ENCODE measurements at regions not wholly inside any gene's neighbourhood (a gene's known extent, or its start where the extent isn't known, plus 50 kb on each side); places are given as distances from the start of the nearest gene placed in this dataset.
A peak's percentile ranks its signal among the peaks of the same experiment; 100 is the strongest.
"Not testable (repeated sequence)": the region's sequence is repeated elsewhere in the genome, so short reads cannot be mapped to it uniquely, and the experiment has no call there.

DNA sequence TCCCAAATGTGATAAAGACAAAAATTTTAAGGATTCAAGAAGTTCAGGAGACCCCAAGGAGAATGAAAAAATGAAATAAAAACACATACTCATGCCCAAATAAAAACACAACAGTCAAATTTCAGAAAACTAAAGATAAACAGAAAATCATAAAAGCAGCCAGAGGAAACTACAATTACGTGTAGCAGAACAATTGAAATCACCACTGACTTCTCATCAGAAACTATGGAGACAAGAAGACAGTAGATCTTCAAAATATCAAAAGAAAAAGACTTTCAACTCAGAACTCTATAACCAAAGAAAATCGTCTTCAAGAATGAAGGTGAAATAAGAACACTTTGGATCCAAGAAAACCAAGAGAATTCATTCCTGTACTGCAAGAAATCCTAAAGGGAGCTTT lies 54.9 kb downstream of the DIO3 start:
- DNase-seq (ENCODE audit: low spot score) = no peak

DNA sequence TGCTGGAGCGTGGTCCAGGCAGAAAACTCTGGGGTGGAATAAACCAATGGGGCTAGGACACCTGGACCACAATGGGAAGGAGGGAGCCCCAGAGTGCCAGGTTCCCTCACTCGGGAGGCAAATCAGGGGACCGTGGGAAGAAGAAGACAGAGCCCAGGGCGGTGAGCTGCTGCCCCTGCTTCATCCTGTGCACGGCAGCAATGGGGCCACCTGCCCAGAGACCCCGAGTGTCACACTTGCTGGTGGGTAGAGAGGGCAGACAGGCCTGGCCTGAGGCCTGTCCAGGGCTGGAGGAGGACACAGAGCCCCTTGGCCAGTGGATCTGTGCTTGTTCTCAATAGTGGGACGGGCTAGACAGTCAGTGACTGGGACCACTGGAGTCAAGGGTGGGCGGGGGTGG lies 58.2 kb downstream of the DIO3 start:
- DNase-seq (ENCODE audit: low spot score) = no peak

DNA sequence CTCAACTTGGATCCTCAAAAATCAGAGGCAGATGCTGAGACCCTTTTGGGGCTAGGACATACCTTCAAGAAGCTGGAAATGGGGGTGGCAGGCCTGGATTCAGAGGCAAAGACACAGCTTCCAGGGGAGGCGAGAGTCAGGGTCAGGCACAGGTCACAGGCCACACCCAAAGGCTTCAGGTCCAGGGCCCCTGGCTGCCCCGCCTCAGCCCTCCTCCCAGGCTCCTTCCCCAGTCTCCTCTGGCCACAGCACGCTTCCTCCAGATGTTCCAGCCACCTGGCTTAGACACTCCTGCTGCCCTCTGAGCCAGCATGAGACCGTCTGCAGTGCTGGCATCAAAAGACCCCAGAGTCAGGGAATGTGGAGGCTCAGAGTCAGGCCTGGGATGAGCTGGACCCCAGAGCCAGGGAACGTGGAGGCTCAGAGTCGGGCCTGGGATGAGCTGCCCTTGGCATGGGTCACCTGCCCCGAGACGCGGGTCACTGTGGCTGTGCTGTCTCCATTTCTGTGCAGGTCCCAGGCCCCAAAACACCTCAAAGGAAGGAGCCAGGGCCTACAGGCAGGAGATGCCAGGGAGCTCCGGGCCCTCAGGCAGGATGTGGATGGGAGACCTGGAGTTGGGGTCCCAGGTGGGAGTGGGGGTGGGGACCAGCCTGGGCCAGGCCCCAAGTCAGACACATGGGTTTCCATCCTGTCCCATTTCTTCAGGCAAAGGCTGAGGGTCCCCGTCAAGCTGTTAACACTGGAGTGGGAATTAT lies 58.9 kb downstream of the DIO3 start:
- DNase-seq (ENCODE audit: low spot score) = no peak

DNA sequence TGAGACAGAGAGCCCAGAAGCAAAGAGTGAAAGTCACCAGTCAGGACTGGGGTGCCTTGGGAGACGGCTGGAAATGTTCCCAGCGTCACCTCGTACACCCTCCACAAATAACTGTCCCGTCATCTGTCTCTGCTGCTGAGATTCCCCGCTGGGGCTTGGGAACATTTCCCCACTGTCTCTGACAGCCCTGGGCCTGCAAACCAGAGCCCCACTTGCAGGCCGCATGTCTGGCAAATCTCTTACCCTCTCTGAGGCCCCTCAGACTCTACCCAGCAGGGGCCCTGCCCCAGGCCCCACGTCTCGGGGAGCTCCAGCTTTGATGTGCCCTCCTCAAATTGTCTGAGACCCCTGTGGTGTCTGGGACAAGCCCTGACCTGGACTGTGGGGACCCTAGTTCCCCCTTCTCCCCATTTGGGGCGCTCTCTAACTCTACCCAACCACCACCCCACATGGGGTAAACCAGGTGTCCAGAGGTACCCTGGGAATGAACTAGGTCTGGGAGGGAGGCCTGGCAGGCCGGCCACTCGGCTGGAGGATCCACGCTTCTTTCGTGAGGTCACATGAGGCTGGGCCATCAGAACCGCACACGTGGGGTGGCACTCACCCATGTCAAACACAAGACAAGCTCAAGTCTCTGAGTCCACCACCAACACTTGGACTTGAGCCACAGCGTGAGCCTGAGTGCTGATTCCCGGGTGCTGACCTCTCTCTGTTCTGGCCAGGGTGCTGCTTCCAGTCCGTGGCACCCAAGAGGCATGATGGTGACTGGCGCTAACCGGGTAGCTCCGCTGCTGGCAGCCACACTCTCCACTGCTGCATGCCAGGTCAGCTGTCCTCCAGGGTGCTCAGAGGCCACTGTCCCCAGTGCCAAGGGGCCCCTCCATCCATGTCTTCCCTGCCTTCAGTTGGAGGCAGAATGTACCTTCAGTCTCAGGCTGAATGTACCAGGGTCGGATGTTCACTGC lies 59.8 kb downstream of the DIO3 start:
- no peak for DNase-seq (ENCODE audit: low spot score)

DNA sequence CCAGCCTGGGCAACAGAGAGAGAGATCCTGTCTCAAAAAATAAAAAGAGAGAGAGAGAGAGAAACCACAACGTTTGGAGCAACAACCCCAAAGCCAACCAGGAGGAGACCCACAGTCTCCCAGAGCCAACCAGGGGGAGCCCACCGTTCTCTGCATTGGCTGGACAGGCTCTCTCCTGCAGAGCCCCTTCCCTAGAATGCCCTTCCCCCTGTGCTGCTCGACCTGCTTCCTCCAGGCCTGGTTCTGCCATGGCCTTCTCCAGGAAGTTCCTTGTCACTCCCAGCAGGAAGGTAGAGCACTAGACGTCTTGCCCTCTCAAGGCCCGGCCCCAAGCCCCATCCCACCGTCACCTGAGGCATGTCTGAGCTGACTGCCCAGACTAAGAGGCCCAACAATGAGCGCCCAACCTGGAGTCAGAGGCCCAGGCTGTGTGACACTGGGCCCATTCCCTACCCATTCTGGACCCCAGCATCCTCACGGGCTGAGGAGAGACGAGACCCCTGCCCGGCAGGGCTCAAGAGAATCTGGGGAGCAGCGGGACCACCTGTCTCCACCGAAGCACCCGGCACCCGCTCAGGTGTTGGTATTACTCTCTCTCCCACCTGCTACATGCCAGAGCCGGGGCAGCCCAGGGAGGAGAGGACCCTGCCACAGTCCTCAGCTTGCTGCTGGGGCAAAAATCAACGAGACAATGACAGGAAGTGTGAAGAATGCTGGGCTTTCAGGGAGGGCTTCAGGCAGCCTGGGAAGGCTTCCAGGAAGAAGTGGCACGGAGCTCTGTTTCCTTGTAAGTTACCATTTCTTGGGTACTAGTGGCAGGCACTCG lies 61.2 kb downstream of the DIO3 start:
- peak; percentile 9 for DNase-seq (ENCODE audit: low spot score)

DNA sequence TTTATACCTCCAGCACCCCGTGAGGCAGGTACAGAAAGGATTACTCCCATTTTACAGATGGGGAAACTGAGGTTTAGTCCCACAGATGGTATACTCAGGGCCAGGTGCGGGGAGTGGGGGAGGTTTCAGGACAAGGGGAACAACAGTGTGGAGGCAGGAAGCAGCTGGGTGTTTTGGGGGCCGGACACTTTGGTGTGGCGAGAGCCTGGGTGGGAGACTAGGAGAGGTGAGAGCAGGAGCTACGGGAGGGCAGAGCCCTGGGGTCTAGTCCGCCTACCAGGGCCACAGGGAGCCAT lies 61.7 kb downstream of the DIO3 start:
- no peak for DNase-seq (ENCODE audit: low spot score)

DNA sequence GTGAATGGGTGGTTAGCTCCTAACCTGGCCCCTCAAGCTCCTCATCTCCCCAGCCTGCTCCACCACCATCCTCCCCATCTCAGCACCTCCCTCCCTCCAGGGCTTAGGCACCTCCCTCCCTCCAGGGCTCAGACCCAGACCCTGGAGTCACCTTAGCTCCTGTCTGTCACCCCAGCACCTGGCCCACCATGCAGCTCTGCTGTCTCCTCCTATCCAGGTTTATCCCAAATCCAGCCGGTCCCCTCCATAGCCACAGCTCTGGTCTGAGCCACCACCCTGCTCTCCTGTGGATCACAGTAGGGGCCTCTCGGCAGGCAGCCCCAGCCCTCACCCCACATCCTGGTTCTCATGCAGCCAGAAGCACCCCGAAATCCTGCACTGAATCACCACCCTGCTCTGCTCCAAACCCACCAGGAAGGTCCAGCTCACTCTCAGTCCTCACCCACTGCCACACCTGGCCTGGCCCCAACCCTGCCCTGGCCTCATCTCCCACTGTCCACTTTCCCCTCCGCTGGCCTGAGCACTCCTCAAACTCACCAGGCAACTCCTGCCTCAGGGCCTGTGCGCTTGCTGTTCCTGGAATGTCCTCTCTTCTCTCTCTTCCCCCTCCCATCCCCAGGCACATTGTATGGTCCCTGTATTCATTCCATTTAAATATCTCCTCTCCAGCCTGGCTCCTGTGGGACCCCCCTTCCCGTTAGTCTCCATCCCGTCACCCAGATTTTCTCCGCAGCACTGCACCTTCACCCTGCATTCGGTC lies 62.6 kb downstream of the DIO3 start:
- DNase-seq (ENCODE audit: low spot score) = no peak

DNA sequence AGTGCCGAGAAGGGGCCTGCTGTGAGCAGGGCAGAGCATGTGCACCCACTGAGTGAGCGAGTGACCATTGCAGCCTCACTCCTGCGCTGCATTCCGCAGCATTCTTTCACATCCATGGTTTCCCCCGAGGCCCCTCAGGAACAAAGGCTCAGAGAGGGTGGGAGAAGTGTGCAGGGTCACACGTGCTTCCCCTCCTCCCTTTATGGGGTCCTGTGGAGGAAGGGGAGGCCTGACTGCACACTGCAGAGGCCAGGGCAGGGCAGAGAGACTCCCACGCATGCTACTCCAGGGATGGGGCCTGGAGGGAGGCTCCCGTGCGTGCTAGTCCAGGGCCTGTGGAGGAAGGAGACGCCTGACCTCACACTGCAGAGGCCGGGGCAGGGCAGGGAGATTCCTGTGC lies 63.2 kb downstream of the DIO3 start:
- peak; percentile 14 for DNase-seq (ENCODE audit: low spot score)

DNA sequence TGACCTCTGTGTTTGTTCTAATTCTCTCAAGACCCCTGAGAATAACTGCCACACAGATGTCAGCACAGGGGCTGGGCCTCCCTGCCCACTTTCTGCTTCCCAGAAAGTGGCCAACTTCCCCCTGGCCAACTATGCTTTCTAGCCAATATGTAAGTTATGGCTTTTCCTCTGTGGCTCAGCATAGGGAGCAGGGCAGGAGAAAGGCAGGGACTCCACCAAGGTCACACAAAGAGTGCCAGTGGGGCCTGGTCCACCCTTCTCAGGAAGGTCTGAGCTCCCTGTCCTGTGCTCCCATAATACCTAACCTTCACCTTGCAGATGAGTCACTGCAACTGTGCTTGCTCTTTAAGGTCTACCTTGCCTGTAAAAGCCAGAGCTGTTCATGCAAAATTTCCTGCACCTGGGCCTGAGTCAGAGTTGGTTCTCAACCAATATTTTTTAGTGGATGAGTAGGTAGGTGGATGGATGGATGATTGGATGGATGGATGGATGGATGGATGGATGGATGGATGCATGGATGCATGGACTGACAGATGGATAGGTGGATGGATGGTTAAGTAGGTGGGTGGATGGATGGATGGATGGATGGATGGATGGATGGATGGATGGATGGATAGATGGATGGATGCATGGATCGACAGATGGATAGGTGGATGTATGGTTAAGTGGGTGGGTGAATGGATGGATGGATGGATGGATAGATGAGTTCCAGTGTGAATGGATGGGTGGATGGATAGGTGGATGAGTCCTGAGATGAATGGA lies 64.2 kb downstream of the DIO3 start:
- DNase-seq (ENCODE audit: low spot score) = no peak

DNA sequence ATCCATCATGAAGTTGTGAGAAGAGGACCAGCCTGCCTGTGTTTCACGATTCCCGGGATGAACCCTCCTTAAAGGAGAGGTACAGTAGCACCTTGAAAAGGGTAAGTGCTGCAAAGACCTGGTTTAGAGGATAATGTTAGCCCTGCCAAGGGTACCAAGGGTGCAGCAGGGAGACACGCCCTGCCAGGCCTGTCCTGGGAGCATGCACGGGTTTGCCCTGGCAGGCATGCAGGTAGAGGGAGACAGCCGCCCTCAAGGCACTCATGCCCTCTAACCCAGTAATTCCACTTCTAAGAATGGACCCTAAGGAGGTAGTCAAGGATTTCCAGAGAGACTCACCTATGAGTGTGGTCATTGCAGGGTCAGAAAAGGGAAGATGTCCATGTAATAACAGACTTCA lies 65.0 kb downstream of the DIO3 start:
- DNase-seq (ENCODE audit: low spot score) = no peak

DNA sequence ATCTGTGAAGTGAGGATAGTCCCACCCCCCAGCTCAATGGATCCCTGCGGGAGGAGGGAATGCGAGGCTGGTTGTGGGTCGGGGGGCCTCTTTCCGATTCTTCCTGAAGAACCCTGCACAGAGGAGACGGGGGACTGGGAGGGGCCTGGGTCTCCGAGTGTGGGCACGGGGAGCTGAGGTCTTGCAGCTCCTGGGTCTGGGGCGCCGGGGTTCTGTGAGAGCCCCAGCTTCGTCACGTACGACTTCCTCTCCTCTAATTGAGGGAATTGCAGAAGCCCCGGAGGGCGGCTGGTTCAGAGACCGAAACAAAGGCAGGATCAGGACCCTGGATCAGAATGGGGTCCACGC lies 66.6 kb downstream of the DIO3 start:
- DNase-seq (ENCODE audit: low spot score) = no peak

DNA sequence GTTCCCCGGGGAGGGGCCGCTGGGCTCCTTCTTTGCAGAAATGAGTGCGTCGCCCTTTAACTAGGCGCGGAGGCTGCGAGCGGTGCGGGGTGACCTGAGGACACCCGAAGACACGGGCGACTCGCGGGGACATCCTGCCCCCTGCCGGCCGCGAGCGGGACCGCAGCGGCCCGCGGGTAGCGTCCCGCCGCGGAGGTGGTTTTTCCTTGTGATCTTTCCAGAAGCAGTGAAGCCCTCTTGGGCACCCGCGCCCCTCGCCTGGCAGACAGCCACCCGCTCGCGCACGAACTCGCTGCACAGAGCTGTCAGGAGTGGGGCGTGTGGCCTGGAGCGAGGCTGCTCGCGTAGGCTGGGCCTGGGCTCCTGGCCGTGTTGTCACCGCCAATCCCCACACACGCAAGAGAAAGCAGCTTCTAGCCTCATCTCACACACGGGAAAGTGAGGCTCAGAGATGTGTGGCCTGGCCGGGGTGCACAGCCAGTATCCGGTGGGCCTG lies 67.2 kb downstream of the DIO3 start:
- DNase-seq (ENCODE audit: low spot score) = peak; percentile 96

DNA sequence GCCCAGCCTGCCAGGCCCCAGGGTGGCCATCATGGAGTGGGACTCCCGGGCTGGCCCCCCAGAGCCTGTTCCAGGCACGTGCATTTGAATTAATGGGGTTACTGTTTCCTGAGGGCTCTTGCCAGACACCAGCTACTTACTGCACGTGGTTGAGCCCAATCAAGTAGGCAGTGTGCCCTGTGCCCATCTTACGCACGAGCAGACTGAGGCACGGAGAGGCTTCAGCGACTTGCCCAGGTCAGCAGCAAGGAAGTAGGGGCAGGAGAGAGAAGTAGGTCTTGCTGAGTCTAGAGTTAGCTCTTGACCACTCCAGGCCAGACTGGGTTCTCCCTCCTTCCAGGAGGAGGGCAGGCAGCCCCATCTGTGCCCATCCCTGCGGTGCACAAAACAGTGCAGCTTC lies 67.7 kb downstream of the DIO3 start:
- DNase-seq (ENCODE audit: low spot score) = no peak

DNA sequence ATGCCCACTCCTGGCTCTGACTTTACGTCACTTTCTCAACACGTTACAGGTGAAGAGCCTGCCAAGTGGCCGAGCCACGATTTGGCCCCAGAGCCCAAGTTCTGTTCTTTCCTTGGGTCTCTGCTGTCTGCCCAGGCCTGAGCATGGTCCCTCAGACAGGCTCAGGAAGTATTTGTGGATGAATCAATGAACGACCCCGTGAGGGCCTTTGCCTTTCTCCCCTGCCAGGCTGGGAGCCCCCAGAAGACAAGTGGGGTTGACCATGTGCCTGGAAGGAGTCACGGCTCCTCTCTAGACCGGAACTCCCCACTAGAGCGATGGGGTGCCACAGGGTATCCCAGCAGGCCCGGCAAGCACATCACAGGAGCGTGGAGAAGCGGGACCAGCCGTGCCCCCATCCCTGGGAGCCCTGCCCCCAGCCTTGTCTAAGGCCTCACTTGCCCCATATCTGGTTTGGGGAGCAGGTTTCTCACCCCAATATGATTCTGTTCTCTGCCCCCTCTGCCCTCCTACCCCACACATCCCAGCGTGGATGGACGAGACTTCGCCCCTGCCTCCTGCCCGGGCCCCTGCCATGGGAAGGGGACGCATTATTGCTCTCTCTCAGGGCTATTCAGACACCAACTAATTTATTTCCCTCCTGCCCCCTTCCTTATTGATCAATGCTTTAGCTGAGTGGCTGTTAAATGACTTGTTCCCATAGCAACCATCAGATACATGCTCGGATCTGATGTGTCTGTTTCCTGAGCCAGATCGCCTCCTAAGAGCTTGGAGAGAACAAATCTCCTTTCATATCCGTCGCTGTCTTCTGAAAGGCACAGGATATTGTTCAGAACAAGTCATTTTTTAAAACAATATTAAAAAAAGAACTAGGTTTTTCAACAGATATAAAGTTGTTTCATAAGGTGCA lies 69.0 kb downstream of the DIO3 start:
- DNase-seq (ENCODE audit: low spot score) = no peak

DNA sequence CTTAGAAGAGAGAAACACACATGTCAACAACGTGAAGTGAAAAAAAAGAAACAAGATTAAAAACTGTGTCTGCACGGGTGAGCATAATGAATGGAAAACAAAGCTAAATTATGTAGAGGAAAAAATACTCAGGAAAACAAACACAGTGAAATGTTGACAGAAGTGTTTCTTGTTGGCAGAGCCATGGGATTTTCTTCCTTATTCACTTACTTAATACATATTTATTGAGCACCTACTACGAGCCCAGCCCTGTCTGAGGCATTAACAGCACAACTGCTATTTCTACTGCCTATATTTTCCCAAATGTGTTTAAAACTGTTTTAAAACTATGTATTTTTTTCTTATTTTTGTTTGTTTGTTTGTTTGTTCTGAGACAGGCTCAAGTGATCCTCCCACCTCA lies 69.9 kb downstream of the DIO3 start:
- no peak for DNase-seq (ENCODE audit: low spot score)

DNA sequence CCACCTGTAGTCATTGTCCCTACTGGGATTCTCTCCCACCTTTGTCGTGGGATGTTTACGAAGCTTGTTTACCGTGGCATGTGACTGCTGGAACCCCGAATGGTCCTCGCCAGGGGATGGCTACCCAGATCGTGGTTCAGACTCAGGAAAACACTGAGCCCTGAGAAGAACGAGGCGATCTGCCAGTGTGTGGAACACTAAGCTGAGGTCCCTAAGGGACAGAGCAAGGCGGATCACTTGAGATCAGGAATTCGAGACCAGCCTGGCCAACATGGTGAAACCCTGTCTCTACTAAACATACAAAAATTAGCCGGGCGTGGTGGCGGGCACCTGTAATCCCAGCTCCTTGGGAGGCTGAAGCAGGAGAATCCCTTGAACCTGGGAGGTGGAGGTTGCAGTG lies 70.7 kb downstream of the DIO3 start:
- DNase-seq (ENCODE audit: low spot score) = not testable (repeated sequence)

DNA sequence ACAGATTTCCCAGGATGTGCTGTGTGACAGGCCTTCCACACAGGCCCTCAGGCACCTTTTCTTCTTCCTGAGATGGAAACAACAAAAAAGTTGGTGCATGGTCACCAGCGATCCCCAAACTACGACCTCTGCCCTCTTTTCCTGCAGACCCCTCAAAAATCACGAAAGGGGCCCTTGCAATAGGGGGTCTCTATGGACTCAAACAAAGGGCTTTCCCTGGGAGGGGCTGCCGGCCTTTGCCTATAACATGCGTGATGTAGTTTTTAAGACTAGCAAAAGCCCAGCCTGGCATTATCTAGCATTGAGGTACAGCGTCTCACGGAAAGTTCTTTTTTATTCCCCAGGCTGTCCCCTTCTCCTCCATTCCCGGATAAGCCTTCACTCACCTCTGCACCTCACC lies 71.2 kb downstream of the DIO3 start:
- DNase-seq (ENCODE audit: low spot score) = no peak

DNA sequence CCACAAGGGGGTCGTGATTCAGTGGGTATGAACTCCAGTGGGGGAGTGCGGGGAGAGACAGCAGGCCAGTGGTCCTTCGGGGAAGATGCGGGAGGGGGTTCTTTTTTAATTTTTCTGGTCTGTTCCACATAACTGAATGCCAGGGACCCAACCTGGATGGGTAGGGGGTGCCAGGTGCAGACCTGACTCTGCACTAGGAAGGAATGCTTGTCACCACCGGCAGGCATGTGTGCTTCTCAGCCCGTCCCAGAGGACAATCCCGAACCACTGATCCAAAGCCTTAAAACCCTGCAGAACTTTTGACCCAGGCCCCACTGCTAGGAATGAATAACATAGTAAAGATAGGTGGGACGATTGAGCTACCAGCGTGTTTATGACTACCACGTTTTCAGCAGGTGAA lies 72.0 kb downstream of the DIO3 start:
- no peak for DNase-seq (ENCODE audit: low spot score)

DNA sequence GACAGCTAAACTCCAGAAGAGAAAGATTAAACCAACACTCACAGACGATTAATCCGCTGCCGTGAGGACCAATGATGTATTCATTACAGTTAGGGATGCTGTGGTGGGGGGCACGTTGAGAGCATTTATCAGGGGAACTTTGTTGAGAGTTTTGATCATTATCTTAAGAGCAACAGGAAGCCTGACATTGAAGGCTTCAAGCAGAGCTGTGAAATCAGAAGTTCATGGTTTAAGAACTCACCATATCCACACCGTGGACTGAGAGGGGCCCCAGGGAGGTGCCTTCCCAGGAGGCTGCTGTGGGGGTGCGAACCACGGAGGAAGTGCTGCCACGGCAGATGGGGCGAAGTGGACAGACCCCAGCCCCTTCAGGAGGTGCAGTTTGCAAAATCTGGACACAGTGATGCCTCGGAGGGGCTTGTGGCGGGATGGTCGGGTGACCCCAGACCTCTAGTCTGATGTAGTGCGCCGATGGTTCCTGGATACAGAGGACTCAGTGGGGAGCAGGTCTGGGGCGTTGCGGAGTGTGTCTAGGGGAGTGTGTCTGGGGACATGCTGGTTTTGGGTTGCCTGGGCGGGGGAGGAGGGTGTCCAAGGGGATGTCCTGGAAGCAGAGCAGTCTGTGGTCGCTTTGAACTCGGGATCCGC lies 73.0 kb downstream of the DIO3 start:
- no peak for DNase-seq (ENCODE audit: low spot score)
